ENCODE measurements at regions not wholly inside any gene's neighbourhood (a gene's known extent, or its start where the extent isn't known, plus 50 kb on each side); places are given as distances from the start of the nearest gene placed in this dataset.

DNA sequence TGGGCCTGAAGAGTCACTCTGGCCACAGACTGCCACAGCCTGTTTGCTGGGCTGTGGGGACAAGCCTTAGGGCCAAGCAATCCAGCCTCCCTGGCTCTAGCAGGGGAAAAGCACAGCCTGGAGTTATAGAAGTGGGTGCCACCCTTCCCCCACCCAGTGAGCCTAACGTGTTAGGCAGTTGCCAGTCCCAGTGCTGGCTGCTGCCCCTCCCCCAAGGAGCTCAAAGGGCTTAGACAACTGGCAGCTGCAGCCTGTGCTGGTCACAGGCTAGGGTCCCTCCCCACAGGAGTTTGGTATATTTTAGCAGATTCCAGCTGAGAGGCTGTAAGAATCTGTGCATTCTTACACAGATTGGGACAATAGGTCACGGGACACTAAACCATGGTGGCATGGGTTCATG lies 370.3 kb upstream of the FGF16 start:
- TF ChIP-seq, protein P1, sequence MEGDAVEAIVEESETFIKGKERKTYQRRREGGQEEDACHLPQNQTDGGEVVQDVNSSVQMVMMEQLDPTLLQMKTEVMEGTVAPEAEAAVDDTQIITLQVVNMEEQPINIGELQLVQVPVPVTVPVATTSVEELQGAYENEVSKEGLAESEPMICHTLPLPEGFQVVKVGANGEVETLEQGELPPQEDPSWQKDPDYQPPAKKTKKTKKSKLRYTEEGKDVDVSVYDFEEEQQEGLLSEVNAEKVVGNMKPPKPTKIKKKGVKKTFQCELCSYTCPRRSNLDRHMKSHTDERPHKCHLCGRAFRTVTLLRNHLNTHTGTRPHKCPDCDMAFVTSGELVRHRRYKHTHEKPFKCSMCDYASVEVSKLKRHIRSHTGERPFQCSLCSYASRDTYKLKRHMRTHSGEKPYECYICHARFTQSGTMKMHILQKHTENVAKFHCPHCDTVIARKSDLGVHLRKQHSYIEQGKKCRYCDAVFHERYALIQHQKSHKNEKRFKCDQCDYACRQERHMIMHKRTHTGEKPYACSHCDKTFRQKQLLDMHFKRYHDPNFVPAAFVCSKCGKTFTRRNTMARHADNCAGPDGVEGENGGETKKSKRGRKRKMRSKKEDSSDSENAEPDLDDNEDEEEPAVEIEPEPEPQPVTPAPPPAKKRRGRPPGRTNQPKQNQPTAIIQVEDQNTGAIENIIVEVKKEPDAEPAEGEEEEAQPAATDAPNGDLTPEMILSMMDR (IDR thresholded peaks at IDR 0.05): no peak
- TF ChIP-seq POLR2A (IDR thresholded peaks at IDR 0.05) (no peak), EP300 (IDR thresholded peaks at IDR 0.05) (no peak)

Data from tibial nerve (tissue), 4 donors.